Brain microvascular endothelial cell (primary cell): ENCODE measurements at regions not wholly inside any gene's neighbourhood (a gene's known extent, or its start where the extent isn't known, plus 50 kb on each side); places are given as distances from the start of the nearest gene placed in this dataset.

ENCODE experiments used
- DNase-seq: peaks from one replicate; pipeline ENCODE4 v3.0.0-alpha.2; 2020
- H3K27ac ChIP-seq: fragments of 250-450 bp; sonication (Bioruptor Pico); 2 replicates; pipeline ENCODE4 v1.5.1; 2020; ENCODE audit warnings: mild to moderate bottlenecking, moderate library complexity
- H3K27me3 ChIP-seq: fragments of 250-450 bp; sonication (Bioruptor Pico); replicated peaks from 2 replicates; pipeline ENCODE4 v1.5.1; 2020; ENCODE audit warnings: mild to moderate bottlenecking
- H3K36me3 ChIP-seq: fragments of 250-450 bp; sonication (Bioruptor Pico); replicated peaks from 2 replicates; pipeline ENCODE4 v1.5.1; 2020; ENCODE audit warnings: mild to moderate bottlenecking
- H3K4me3 ChIP-seq: 2 replicates; pipeline ENCODE4 v1.5.1; 2011; ENCODE audit warnings: low read depth, mild to moderate bottlenecking, control low read depth, low read length, moderate library complexity
- in situ Hi-C: cut with HindIII; loops from 2 replicates; pipeline ENCODE4 v1.10.0; 2017; ENCODE audit warnings: low sequenced_read_pairs, low pct_ligation_motif_present
- TF ChIP-seq, protein P1 (sequence below): IDR thresholded peaks from 2 replicates; pipeline ENCODE4 v1.5.1; 2011; ENCODE audit warnings: low read depth, mild to moderate bottlenecking, moderate library complexity, low read length, control low read depth, inconsistent platforms; ENCODE audit errors: missing control alignments

DNA sequence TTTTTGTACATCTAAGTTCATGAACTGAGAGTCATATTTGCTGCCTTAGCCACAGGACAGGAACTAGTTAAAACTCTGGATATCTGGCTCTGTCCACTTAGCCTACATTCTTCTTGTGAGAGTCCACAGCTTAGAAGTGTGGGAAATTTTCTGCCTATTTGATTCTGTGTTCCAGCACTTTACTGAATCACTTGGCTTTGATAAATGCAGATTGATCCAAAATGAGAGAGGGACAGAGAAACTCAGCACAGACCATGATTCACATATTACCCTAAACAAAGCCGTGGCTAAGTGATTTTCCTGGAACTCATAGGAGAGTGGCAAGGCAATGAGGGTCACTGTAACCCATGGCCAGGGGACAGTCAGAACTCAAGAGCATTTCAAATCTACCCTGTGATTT lies 87.5 kb upstream of the CADPS start:
- H3K36me3 ChIP-seq = no peaks in the 10 kb centered on the region
- H3K4me3 ChIP-seq = no peak overlapping the region
- no peak overlapping the region for H3K27ac ChIP-seq
- H3K27me3 ChIP-seq = no peaks in the 10 kb centered on the region
- TF ChIP-seq, protein P1, sequence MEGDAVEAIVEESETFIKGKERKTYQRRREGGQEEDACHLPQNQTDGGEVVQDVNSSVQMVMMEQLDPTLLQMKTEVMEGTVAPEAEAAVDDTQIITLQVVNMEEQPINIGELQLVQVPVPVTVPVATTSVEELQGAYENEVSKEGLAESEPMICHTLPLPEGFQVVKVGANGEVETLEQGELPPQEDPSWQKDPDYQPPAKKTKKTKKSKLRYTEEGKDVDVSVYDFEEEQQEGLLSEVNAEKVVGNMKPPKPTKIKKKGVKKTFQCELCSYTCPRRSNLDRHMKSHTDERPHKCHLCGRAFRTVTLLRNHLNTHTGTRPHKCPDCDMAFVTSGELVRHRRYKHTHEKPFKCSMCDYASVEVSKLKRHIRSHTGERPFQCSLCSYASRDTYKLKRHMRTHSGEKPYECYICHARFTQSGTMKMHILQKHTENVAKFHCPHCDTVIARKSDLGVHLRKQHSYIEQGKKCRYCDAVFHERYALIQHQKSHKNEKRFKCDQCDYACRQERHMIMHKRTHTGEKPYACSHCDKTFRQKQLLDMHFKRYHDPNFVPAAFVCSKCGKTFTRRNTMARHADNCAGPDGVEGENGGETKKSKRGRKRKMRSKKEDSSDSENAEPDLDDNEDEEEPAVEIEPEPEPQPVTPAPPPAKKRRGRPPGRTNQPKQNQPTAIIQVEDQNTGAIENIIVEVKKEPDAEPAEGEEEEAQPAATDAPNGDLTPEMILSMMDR = no peak
- in situ Hi-C loops = no loop called here
- DNase-seq = no peak

DNA sequence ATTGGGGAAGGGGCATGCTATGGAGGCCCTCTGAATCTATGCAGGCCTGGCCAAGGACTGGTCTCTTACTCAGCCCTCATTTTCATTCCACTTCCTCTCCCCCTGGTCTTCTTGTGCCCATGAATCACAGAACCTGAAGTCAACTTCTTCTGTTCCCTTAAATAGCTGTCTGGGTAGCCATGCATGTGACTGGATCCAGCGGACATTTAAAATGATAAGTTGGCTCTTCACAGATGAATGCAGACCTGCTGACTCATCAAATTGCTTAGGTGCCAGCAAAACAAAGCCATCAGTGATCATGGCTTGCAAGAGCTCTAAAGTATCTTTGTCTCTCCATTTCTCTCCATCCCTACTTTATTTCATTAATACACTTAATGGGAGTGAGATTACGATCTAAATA lies 90.1 kb upstream of the CADPS start:
- H3K4me3 ChIP-seq = no peak overlapping the region
- in situ Hi-C loops = no loop called here
- TF ChIP-seq, protein P1 = no peak
- H3K27ac ChIP-seq = no peak overlapping the region
- H3K27me3 ChIP-seq = no peaks in the 10 kb centered on the region
- H3K36me3 ChIP-seq = no peaks in the 10 kb centered on the region
- DNase-seq = no peak

DNA sequence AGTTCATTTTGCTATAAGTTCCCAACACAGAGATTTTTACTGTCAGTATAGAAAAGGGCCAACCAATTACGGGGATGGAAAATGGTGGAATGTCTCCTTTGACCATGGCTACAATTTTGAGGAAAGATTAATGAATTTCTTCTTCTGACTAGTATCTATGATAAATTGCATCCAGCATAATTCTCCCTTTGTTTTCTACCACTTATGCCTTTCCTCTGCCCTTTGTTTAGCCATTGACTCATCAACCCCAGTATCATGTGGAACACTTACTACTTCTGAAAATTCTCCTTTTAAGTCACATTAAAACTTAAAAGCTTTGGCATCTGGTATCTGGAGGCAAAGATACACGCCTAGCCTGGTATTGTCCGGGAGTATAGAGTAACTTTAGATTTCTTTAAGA lies 92.9 kb upstream of the CADPS start:
- in situ Hi-C loops = no loop called here
- H3K36me3 ChIP-seq = no peaks in the 10 kb centered on the region
- TF ChIP-seq, protein P1 = no peak

DNA sequence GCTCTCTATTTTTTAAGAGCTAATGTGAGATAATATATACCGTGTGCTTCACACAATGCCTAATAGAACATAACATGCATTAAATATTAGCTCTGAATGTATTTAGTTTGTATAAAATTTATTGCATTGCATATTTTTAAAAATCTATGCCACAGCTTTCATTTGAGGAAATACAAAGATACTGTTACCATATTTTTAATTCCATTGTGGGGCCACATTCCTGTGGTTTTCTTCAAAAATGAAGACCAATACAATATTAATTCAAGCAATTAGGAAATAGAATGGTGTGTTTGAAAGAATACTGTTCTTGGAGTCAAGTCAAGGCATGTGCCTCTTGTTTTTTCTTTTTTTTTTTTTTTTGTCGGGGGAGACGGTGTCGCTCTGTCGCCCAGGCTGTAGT lies 95.4 kb upstream of the CADPS start:
- TF ChIP-seq, protein P1 = no peak

More for the DNA sequence above, 92.9 kb upstream of the CADPS start:
- H3K27ac ChIP-seq = no peak overlapping the region
- no peak for DNase-seq
- H3K4me3 ChIP-seq = no peak overlapping the region
- H3K27me3 ChIP-seq = no peaks in the 10 kb centered on the region

DNA sequence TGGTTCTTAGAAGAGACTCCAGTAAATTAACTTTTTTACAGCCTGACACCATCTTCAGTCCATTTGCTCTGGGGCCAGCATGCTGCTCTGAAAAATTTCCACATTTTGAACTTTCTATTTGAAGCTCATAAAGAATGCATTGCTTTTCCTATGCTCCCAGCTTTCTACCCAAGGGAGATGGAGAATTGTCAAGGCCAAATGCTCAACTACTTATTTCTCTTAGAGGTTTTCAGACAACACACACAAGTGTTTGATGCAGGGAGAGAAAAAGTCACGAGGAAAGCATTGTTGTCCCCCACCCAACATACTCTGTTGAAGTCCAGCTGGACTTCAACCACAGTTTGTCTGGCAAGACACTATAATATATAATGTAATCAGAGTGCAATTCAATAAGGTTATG lies 100.3 kb upstream of the CADPS start:
- H3K36me3 ChIP-seq = no peaks in the 10 kb centered on the region
- H3K27ac ChIP-seq = no peak overlapping the region
- H3K4me3 ChIP-seq = no peak overlapping the region
- DNase-seq = no peak
- TF ChIP-seq, protein P1 = no peak
- H3K27me3 ChIP-seq = no peaks in the 10 kb centered on the region
- in situ Hi-C loops = no loop called here

More for the DNA sequence above, 95.4 kb upstream of the CADPS start:
- H3K4me3 ChIP-seq = no peak overlapping the region
- DNase-seq = no peak
- H3K27me3 ChIP-seq = no peaks in the 10 kb centered on the region
- in situ Hi-C loops = no loop called here
- H3K36me3 ChIP-seq = no peaks in the 10 kb centered on the region
- H3K27ac ChIP-seq = no peak overlapping the region

DNA sequence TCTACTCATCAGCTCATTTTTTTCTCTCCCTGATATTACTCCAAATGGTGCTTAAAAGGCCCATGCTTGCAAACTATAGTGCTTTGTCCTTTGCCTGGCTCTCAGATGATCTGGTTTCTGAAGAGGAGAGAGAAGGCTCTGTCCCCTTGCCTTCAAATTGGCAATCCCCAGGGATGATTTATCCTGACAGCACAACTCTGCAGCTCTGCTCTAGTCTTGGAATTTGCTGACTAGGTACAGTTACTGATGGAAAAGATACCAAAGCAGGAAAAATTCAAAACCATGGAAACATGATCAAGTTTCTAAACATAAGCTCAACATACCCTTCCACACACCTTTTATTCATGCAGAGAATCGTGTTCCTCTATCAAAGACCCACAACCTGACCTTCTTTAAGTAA lies 106.7 kb upstream of the CADPS start:
- no peak overlapping the region for H3K4me3 ChIP-seq
- no peak overlapping the region for H3K27ac ChIP-seq
- in situ Hi-C loops = no loop called here
- no peaks in the 10 kb centered on the region for H3K36me3 ChIP-seq
- DNase-seq = no peak
- TF ChIP-seq, protein P1 = no peak
- no peaks in the 10 kb centered on the region for H3K27me3 ChIP-seq
